GM12878 (cell line): ENCODE measurements at regions not wholly inside any gene's neighbourhood (a gene's known extent, or its start where the extent isn't known, plus 50 kb on each side); places are given as distances from the start of the nearest gene placed in this dataset.

Source experiments
- ATAC-seq: fragments of 200-7000 bp; cut with Tn5 transposase; 3 replicates; pipeline ENCODE4 v1.9.1; 2020; ENCODE audit warnings: mild to moderate bottlenecking, moderate library complexity
- BruUV-seq: library from RNA; stranded (reverse); fragments of 400-500 nt; replicated peaks from 2 replicates; lab custom pipeline; 2021; lab: Mats Ljungman, UMichigan
- CTCF ChIA-PET: fragments of 300-600 bp; sonication (Branson Sonifier 250); formaldehyde crosslinking; extraction: SDS; loops from one replicate; lab custom pipeline; 2021; ENCODE audit warnings: inconsistent platforms; lab: Yijun Ruan, JAX
- POLR2A ChIA-PET: fragments of 350-600 bp; formaldehyde crosslinking; extraction: SDS; loops from one replicate; lab custom pipeline; 2021; ENCODE audit warnings: inconsistent platforms; lab: Charles Lee
- RAD21 ChIA-PET: fragments of 300-600 bp; sonication (Branson Sonifier 250); formaldehyde crosslinking; loops from one replicate; lab custom pipeline; 2023; ENCODE audit warnings: antibody characterized with exemption; ENCODE audit not compliant: unreplicated experiment; lab: Charles Lee
- SMC1A ChIA-PET: fragments of 300-600 bp; sonication (Branson Sonifier 250); formaldehyde crosslinking; loops from one replicate; lab custom pipeline; 2023; ENCODE audit not compliant: unreplicated experiment, uncharacterized antibody; lab: Charles Lee
- DNase-seq: peaks from one replicate; pipeline ENCODE4 v3.0.0-alpha.2; 2011; ENCODE audit warnings: low read depth, low spot score
- FAIRE-seq: peaks from 3 replicates; lab custom pipeline; 2011; peaks lifted over from hg19 to GRCh38; lab: Jason Lieb, UNC
- H2AFZ ChIP-seq: 2 replicates; pipeline ENCODE4 v1.6.0; 2011; ENCODE audit warnings: low read depth, low read length, control low read depth; ENCODE audit not compliant: control insufficient read depth
- H3K27ac ChIP-seq: 2 replicates; pipeline ENCODE4 v1.5.1; 2011; ENCODE audit warnings: control low read depth; ENCODE audit not compliant: control insufficient read depth, insufficient read depth
- H3K27me3 ChIP-seq, 2 experiments: replicated peaks in 1 of 2; 2 replicates each; pipeline versions ENCODE4 v1.6.0 to v1.6.1; 2011; ENCODE audit warnings: low read length in 1 of 2; ENCODE audit not compliant: control insufficient read depth in 2 of 2, insufficient read depth in 2 of 2
- H3K36me3 ChIP-seq, 2 experiments: 2 replicates each; pipeline ENCODE4 v1.5.1; 2011; ENCODE audit warnings: low read length in 1 of 2; ENCODE audit not compliant: control insufficient read depth in 2 of 2, insufficient read depth in 2 of 2
- H3K4me1 ChIP-seq: 2 replicates; pipeline ENCODE4 v1.6.1; 2011; ENCODE audit warnings: mild to moderate bottlenecking, low read length, moderate library complexity, mixed read lengths; ENCODE audit not compliant: control insufficient read depth, insufficient read depth
- H3K4me2 ChIP-seq: 2 replicates; pipeline ENCODE4 v1.6.0; 2011; ENCODE audit warnings: control low read depth; ENCODE audit not compliant: control insufficient read depth, insufficient read depth
- H3K4me3 ChIP-seq: fragments of 200-600 bp; sonication (generic); 2 replicates; pipeline ENCODE4 v1.5.1; 2016
- H3K79me2 ChIP-seq: 2 replicates; pipeline ENCODE4 v1.6.0; 2011; ENCODE audit warnings: low read length; ENCODE audit not compliant: control insufficient read depth, insufficient read depth
- H3K9ac ChIP-seq: 2 replicates; pipeline ENCODE4 v1.8.0; 2011; ENCODE audit warnings: low read length, control low read depth, mixed read lengths; ENCODE audit not compliant: control insufficient read depth, insufficient read depth
- H3K9me3 ChIP-seq: replicated peaks from 3 replicates; pipeline ENCODE4 v1.5.1; 2011; ENCODE audit warnings: mild to moderate bottlenecking, low read length; ENCODE audit not compliant: control insufficient read depth, insufficient read depth
- H4K20me1 ChIP-seq: 2 replicates; pipeline ENCODE4 v1.6.0; 2011; ENCODE audit not compliant: control insufficient read depth, insufficient read depth
- BMI1 ChIP-seq: fragments of 450-650 bp; IDR thresholded peaks from 2 replicates; pipeline ENCODE4 v1.6.1; 2016; ENCODE audit warnings: mild to moderate bottlenecking, moderate library complexity, borderline replicate concordance
- CBX3 ChIP-seq: fragments of 200-600 bp; sonication (generic); IDR thresholded peaks from 2 replicates; pipeline ENCODE4 v1.6.1; 2016; ENCODE audit warnings: low read depth, borderline replicate concordance
- CBX5 ChIP-seq: sonication (generic); IDR thresholded peaks from 2 replicates; pipeline ENCODE4 v1.6.1; 2016; ENCODE audit warnings: low read depth, moderate library complexity, mild to moderate bottlenecking, inconsistent platforms
- FOXK2 ChIP-seq: fragments of 450-650 bp; IDR thresholded peaks from 2 replicates; pipeline ENCODE4 v1.6.1; 2017; ENCODE audit warnings: mild to moderate bottlenecking, moderate library complexity
- HDGF ChIP-seq: fragments of 450-650 bp; IDR thresholded peaks from 2 replicates; pipeline ENCODE4 v1.6.1; 2016; ENCODE audit warnings: antibody characterized with exemption
- NKRF ChIP-seq: fragments of 450-650 bp; conservative IDR thresholded peaks from 2 replicates; pipeline ENCODE4 v1.6.1; 2017; ENCODE audit warnings: mild to moderate bottlenecking, moderate library complexity
- NR2C1 ChIP-seq: fragments of 450-650 bp; IDR thresholded peaks from 2 replicates; pipeline ENCODE4 v1.6.1; 2017; ENCODE audit warnings: antibody characterized with exemption, mild to moderate bottlenecking, moderate library complexity
- PAX8 ChIP-seq: fragments of 450-650 bp; IDR thresholded peaks from 2 replicates; pipeline ENCODE4 v1.6.1; 2017; ENCODE audit warnings: mild to moderate bottlenecking, moderate library complexity
- POLR2AphosphoS5 ChIP-seq: IDR thresholded peaks from 2 replicates; pipeline ENCODE4 v1.6.1; 2011; ENCODE audit warnings: mild to moderate bottlenecking, low read length, inconsistent platforms
- SIN3A ChIP-seq: IDR thresholded peaks from 2 replicates; pipeline ENCODE4 v1.6.1; 2012; ENCODE audit warnings: low read depth, low read length, improper control_type of control experiment
- SUZ12 ChIP-seq: fragments of 200-600 bp; sonication (generic); IDR thresholded peaks from one replicate; pipeline ENCODE4 v1.6.1; 2018; ENCODE audit warnings: antibody characterized with exemption, mild to moderate bottlenecking; ENCODE audit not compliant: unreplicated experiment
- TBL1XR1 ChIP-seq: IDR thresholded peaks from 2 replicates; pipeline ENCODE4 v1.6.1; 2012; ENCODE audit warnings: low read depth, low read length, improper control_type of control experiment
- WRNIP1 ChIP-seq: IDR thresholded peaks from 2 replicates; pipeline ENCODE4 v1.6.1; 2011; ENCODE audit warnings: low read depth, low read length, improper control_type of control experiment, borderline replicate concordance
- ZBED1 ChIP-seq: IDR thresholded peaks from 2 replicates; pipeline ENCODE4 v1.6.1; 2016; ENCODE audit warnings: borderline replicate concordance
- ZBTB40 ChIP-seq: fragments of 450-650 bp; IDR thresholded peaks from 2 replicates; pipeline ENCODE4 v1.6.1; 2016; ENCODE audit warnings: mild to moderate bottlenecking, moderate library complexity, borderline replicate concordance
- ZZZ3 ChIP-seq: IDR thresholded peaks from 2 replicates; pipeline ENCODE4 v1.6.1; 2011; ENCODE audit warnings: low read depth; ENCODE audit not compliant: control insufficient read depth, insufficient read length
- WGBS: methylation state at CpG from one replicate; pipeline ENCODE4 v1.1.6; 2016; ENCODE audit warnings: low lambda C conversion rate; ENCODE audit not compliant: insufficient replicate concordance, insufficient coverage; ENCODE audit errors: missing lambda C conversion rate; 5-methylcytosine and 5-hydroxymethylcytosine counted together
- in situ Hi-C: fragments of 300-500 bp; cut with MboI; formaldehyde crosslinking; loops from 9 replicates; pipeline ENCODE4 v1.14.3; 2018; ENCODE audit warnings: mixed read lengths
- intact Hi-C: fragments of 100-400 bp; cut with micrococcal nuclease; formaldehyde crosslinking; loops from one replicate; pipeline ENCODE4 v1.14.2; 2022; ENCODE audit not compliant: unreplicated experiment

- ChIA-PET SMC1A (no interaction called here), POLR2A (interaction anchor here (0.7 kb wide), 1 partner anchor 102 kb away, joined by 5 read pairs; no protein-coding TSS in a partner anchor)
- H3K4me3 ChIP-seq = no peak overlapping the region
- no peak overlapping the region for H2AFZ ChIP-seq
- H3K36me3 ChIP-seq = no peaks in the 10 kb centered on the region
- H3K4me2 ChIP-seq = no peak overlapping the region
- no TSS peak for BruUV-seq
- H4K20me1 ChIP-seq = no peaks in the 10 kb centered on the region
- H3K9me3 ChIP-seq = no peaks in the 10 kb centered on the region; the same call in 2 of the 3 replicates
- no peak for ATAC-seq
- H3K27me3 ChIP-seq = no peaks in the 10 kb centered on the region
- in situ Hi-C loops = no loop called here
- intact Hi-C loops = no loop called here
- no peak overlapping the region for H3K27ac ChIP-seq
- no peak for TF ChIP-seq CBX3
- no peak for TF ChIP-seq SUZ12
- no peak for TF ChIP-seq WRNIP1
- no peak for TF ChIP-seq CBX5
- no peak for TF ChIP-seq ZBTB40
- no peak for TF ChIP-seq POLR2AphosphoS5
- no peak for TF ChIP-seq FOXK2
- TF ChIP-seq PAX8 = no peak
- no peak for TF ChIP-seq BMI1
- TF ChIP-seq HDGF = no peak
- no peak for TF ChIP-seq TBL1XR1
- no peak for TF ChIP-seq ZBED1
- TF ChIP-seq NR2C1 = no peak
- no peak for TF ChIP-seq NKRF
- TF ChIP-seq SIN3A = no peak
- TF ChIP-seq ZZZ3 = no peak
- TF ChIP-seq, all 136 proteins: peak for 0
- RAD21 ChIA-PET = no interaction called here
- Histone ChIP-seq H3K9ac (no peak overlapping the region), H3K79me2 (no peaks in the 10 kb centered on the region), H3K4me1 (no peaks in the 10 kb centered on the region)
- no peak for FAIRE-seq
- no peak for DNase-seq
- 48% methylated on average over 3 of the region's 3 CpGs for WGBS
- CTCF ChIA-PET = no interaction called here
Measured at GRCh38 chr7:67549126-67549525, 552.5 kb downstream of the TYW1 start.
